ENCODE measurements at regions not wholly inside any gene's neighbourhood (a gene's known extent, or its start where the extent isn't known, plus 50 kb on each side); places are given as distances from the start of the nearest gene placed in this dataset.

GRCh38 chr9:13684656-13685055, 405.2 kb upstream of the MPDZ start:
- TF ChIP-seq, protein P1, sequence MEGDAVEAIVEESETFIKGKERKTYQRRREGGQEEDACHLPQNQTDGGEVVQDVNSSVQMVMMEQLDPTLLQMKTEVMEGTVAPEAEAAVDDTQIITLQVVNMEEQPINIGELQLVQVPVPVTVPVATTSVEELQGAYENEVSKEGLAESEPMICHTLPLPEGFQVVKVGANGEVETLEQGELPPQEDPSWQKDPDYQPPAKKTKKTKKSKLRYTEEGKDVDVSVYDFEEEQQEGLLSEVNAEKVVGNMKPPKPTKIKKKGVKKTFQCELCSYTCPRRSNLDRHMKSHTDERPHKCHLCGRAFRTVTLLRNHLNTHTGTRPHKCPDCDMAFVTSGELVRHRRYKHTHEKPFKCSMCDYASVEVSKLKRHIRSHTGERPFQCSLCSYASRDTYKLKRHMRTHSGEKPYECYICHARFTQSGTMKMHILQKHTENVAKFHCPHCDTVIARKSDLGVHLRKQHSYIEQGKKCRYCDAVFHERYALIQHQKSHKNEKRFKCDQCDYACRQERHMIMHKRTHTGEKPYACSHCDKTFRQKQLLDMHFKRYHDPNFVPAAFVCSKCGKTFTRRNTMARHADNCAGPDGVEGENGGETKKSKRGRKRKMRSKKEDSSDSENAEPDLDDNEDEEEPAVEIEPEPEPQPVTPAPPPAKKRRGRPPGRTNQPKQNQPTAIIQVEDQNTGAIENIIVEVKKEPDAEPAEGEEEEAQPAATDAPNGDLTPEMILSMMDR (IDR thresholded peaks at IDR 0.05), result no peak
- TF ChIP-seq POLR2A (IDR thresholded peaks at IDR 0.05) (no peak), EP300 (IDR thresholded peaks at IDR 0.05) (no peak)
